ENCODE measurements at regions not wholly inside any gene's neighbourhood (a gene's known extent, or its start where the extent isn't known, plus 50 kb on each side); places are given as distances from the start of the nearest gene placed in this dataset.

DNA sequence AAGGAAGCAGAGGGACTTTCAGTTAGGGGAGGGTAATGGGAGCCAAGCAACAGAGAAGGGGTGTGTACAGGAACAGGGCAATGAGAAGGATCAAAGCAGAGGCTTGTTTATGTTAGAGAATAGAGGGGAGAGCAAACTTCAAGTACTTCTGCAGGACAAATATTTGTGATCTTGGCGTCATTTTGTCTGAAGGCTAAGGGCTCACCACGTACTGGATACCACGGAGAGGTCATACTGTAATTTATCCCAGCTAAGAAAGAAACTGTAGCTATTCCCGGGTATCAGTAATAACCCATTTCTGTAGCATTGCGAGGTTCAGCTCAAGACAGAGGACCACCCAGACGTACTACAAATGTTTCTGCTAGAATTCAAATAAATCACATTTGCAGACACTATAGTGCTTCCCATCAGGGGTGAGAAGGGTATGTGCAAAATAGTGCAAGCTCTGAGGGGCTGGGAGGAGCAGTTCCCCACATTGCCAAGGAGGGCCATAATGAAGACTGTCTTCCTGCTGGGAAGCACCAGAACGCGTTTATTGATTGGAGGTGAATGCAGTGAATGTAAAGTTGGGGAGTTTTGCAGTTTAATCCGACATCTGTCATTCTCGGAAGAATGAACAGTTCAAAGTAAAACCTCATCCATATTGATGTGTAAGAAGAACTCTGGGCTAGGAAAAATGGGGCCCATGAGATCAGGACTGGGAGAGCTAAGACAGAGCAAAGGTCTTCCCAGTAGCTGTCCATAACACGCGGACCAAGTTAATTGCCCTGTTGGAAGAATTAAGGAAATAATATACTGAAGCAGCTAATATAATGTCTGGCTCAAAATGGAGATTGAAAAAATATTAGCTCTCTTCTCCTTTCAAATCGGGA is 136.9 kb downstream of the RWDD3 start:
- H3K4me2 ChIP-seq (ENCODE audit: low read depth, low read length, poor library complexity, severe bottlenecking) = no peak overlapping the region
- TF ChIP-seq EZH2phosphoT487 (conservative IDR thresholded peaks at IDR 0.05; ENCODE audit: low read length) (no peak), CTCF (IDR thresholded peaks at IDR 0.05; ENCODE audit: insufficient read depth, low read length, poor library complexity, severe bottlenecking) (no peak)
- no peaks in the 10 kb centered on the region for H3K27me3 ChIP-seq (ENCODE audit: low read length)
- H3K4me3 ChIP-seq (ENCODE audit: insufficient read depth, low read length, poor library complexity, severe bottlenecking) = no peak overlapping the region
- H3K27ac ChIP-seq (ENCODE audit: low read depth, low read length) = no peak overlapping the region
- H3K36me3 ChIP-seq (ENCODE audit: low read length) = no peaks in the 10 kb centered on the region
- H3F3A ChIP-seq (ENCODE audit: insufficient read depth) = no peaks in the 10 kb centered on the region
- no peak overlapping the region for H3K9ac ChIP-seq (ENCODE audit: low read length)
- no peaks in the 10 kb centered on the region for H3K79me2 ChIP-seq (ENCODE audit: insufficient read depth, low read length)
- no peaks in the 10 kb centered on the region for H3K9me3 ChIP-seq (ENCODE audit: insufficient read depth, low read length)
- H2AFZ ChIP-seq (ENCODE audit: low read depth, low read length, severe bottlenecking) = no peak overlapping the region
- no peaks in the 10 kb centered on the region for H4K20me1 ChIP-seq (ENCODE audit: low read depth, low read length)
- H3K9me2 ChIP-seq (replicated peaks; ENCODE audit: insufficient read depth, low read length) = no peaks in the 10 kb centered on the region; the same call in 1 of the 2 replicates

DNA sequence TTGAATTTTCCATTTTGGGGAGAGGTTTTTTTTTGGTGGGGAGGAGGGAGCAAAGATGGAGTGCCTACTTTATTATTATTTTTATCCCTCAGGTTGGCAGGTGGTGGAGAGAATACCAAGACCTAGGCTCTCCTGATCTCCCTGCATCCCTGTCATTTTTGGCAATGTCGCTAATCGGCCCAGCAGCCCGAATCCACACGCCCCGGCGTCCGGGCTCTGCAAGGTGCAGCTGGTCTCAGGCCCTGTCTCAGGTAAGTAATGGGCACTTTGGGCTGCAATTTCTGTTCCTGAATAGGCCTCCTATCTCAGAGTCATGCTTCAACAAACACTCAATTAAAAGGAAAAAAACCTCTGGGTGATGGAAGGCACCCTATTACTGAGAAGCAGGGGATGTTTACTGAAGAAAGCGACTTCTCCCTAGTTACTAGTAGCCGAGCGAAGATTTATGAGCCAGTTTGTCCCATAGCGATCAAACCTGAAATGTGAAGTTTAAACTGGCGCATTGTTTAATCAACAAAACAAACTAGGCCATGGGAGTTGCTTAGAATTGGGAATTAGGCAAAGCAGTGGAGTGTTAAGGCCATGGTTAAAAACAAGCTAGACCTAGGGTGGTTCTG is 137.8 kb downstream of the RWDD3 start:
- H3K27me3 ChIP-seq (ENCODE audit: low read length) = no peaks in the 10 kb centered on the region
- no peaks in the 10 kb centered on the region for H4K20me1 ChIP-seq (ENCODE audit: low read depth, low read length)
- no peak for TF ChIP-seq EZH2phosphoT487 (conservative IDR thresholded peaks at IDR 0.05; ENCODE audit: low read length)
- TF ChIP-seq CTCF (IDR thresholded peaks at IDR 0.05; ENCODE audit: insufficient read depth, low read length, poor library complexity, severe bottlenecking) = no peak
- no peaks in the 10 kb centered on the region for H3K36me3 ChIP-seq (ENCODE audit: low read length)
- H3K4me2 ChIP-seq (ENCODE audit: low read depth, low read length, poor library complexity, severe bottlenecking) = no peak overlapping the region
- H3K9me3 ChIP-seq (ENCODE audit: insufficient read depth, low read length) = no peaks in the 10 kb centered on the region
- H3K27ac ChIP-seq (ENCODE audit: low read depth, low read length) = no peak overlapping the region
- H3K9me2 ChIP-seq (replicated peaks; ENCODE audit: insufficient read depth, low read length) = no peaks in the 10 kb centered on the region; the same call in 1 of the 2 replicates
- no peak overlapping the region for H3K4me3 ChIP-seq (ENCODE audit: insufficient read depth, low read length, poor library complexity, severe bottlenecking)
- no peak overlapping the region for H2AFZ ChIP-seq (ENCODE audit: low read depth, low read length, severe bottlenecking)
- no peak overlapping the region for H3K9ac ChIP-seq (ENCODE audit: low read length)
- H3K79me2 ChIP-seq (ENCODE audit: insufficient read depth, low read length) = no peaks in the 10 kb centered on the region
- H3F3A ChIP-seq (ENCODE audit: insufficient read depth) = no peaks in the 10 kb centered on the region

DNA sequence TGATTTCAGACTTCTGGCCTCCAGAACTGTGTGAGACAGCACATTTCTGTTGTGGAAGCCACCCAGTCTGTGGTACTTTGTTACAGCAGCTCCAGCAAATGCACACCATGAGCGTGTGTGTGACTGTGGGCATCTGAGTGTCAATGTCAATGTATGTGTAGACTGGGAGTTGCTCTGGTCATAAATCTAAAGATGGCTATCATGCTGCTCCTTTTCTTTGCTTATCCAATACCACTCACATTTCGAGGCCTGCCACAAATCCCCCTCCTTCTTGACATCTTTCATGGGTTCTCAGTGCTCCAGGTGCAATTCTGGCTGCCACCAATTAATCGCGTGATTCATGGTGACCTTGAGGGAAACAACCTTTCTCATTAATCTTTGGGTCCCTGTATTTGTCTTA is 141.2 kb downstream of the RWDD3 start:
- no peak overlapping the region for H3K27ac ChIP-seq (ENCODE audit: low read depth, low read length)
- no peak overlapping the region for H3K4me2 ChIP-seq (ENCODE audit: low read depth, low read length, poor library complexity, severe bottlenecking)
- no peaks in the 10 kb centered on the region for H3K9me2 ChIP-seq (replicated peaks; ENCODE audit: insufficient read depth, low read length)
- no peak overlapping the region for H3K9ac ChIP-seq (ENCODE audit: low read length)
- no peaks in the 10 kb centered on the region for H3K36me3 ChIP-seq (ENCODE audit: low read length)
- no peak overlapping the region for H3K4me3 ChIP-seq (ENCODE audit: insufficient read depth, low read length, poor library complexity, severe bottlenecking)
- no peaks in the 10 kb centered on the region for H3K27me3 ChIP-seq (ENCODE audit: low read length)
- H3K9me3 ChIP-seq (ENCODE audit: insufficient read depth, low read length) = no peaks in the 10 kb centered on the region
- H3F3A ChIP-seq (ENCODE audit: insufficient read depth) = no peaks in the 10 kb centered on the region
- H3K79me2 ChIP-seq (ENCODE audit: insufficient read depth, low read length) = no peaks in the 10 kb centered on the region
- TF ChIP-seq CTCF (IDR thresholded peaks at IDR 0.05; ENCODE audit: insufficient read depth, low read length, poor library complexity, severe bottlenecking) = no peak
- no peak for TF ChIP-seq EZH2phosphoT487 (conservative IDR thresholded peaks at IDR 0.05; ENCODE audit: low read length)
- no peaks in the 10 kb centered on the region for H4K20me1 ChIP-seq (ENCODE audit: low read depth, low read length)
- H2AFZ ChIP-seq (ENCODE audit: low read depth, low read length, severe bottlenecking) = no peak overlapping the region
